Common myeloid progenitor, CD34-positive (primary cell): ENCODE measurements at regions not wholly inside any gene's neighbourhood (a gene's known extent, or its start where the extent isn't known, plus 50 kb on each side); places are given as distances from the start of the nearest gene placed in this dataset.

Experiments used
- CTCF ChIA-PET: fragments of 350-600 bp; sonication (Branson Sonifier 250); formaldehyde crosslinking; loops from one replicate; lab custom pipeline; 2021; ENCODE audit warnings: antibody characterized with exemption; lab: Charles Lee
- POLR2A ChIA-PET: fragments of 350-600 bp; sonication (Branson Sonifier 250); formaldehyde crosslinking; loops from one replicate; lab custom pipeline; 2021; ENCODE audit warnings: antibody characterized with exemption; lab: Charles Lee
- DNase-seq, 3 donors: peaks; one replicate each; pipeline versions ENCODE4 v3.0.0 to v3.0.0-alpha.2; 2013
- H3K27ac ChIP-seq, 2 experiments: 1 replicate in 1 of 2; 2 replicates in 1 of 2; pipeline ENCODE4 v1.7.0; 2013; ENCODE audit warnings: inconsistent platforms in 2 of 2, low read length in 2 of 2, mild to moderate bottlenecking in 2 of 2, low read depth in 1 of 2, moderate library complexity in 1 of 2; ENCODE audit not compliant: severe bottlenecking in 2 of 2, insufficient read depth in 1 of 2, poor library complexity in 1 of 2
- H3K27me3 ChIP-seq, 5 experiments: replicated peaks in 2 of 5; 1 replicate in 3 of 5; 2 replicates in 2 of 5; pipeline versions ENCODE4 v1.6.1 to v1.7.0; 2013; ENCODE audit warnings: low read length in 4 of 5, mild to moderate bottlenecking in 2 of 5, moderate library complexity in 2 of 5, inconsistent platforms in 1 of 5; ENCODE audit not compliant: insufficient read depth in 5 of 5, control insufficient read depth in 4 of 5
- H3K36me3 ChIP-seq, 4 experiments: 1 replicate in 2 of 4; 2 replicates in 2 of 4; pipeline versions ENCODE4 v1.6.1 to v1.7.0; 2013; ENCODE audit warnings: low read length in 3 of 4, control low read depth in 1 of 4, mild to moderate bottlenecking in 1 of 4; ENCODE audit not compliant: control insufficient read depth in 4 of 4, insufficient read depth in 4 of 4
- H3K4me1 ChIP-seq, 4 experiments: 1 replicate in 3 of 4; 2 replicates in 1 of 4; pipeline versions ENCODE4 v1.6.1 to v1.7.1; 2013; ENCODE audit warnings: low read length in 3 of 4, mild to moderate bottlenecking in 3 of 4, control low read depth in 1 of 4, inconsistent platforms in 1 of 4, moderate library complexity in 1 of 4; ENCODE audit not compliant: control insufficient read depth in 4 of 4, insufficient read depth in 4 of 4; ENCODE audit errors: control extremely low read depth in 1 of 4
- H3K4me3 ChIP-seq, 7 experiments: 1 replicate in 4 of 7; 2 replicates in 3 of 7; pipeline versions ENCODE4 v1.5.1 to v1.7.0; 2013; ENCODE audit warnings: mild to moderate bottlenecking in 7 of 7, low read length in 6 of 7, moderate library complexity in 6 of 7, inconsistent platforms in 2 of 7, low read depth in 2 of 7, control low read depth in 1 of 7; ENCODE audit not compliant: insufficient read depth in 4 of 7, control insufficient read depth in 1 of 7; ENCODE audit errors: extremely low read depth in 1 of 7
- H3K9me3 ChIP-seq, 5 experiments: 1 replicate in 4 of 5; 2 replicates in 1 of 5; pipeline versions ENCODE4 v1.6.1 to v1.7.1; 2013; ENCODE audit warnings: low read length in 4 of 5, mild to moderate bottlenecking in 2 of 5, inconsistent platforms in 1 of 5, low read depth in 1 of 5, moderate library complexity in 1 of 5; ENCODE audit not compliant: control insufficient read depth in 4 of 5, insufficient read depth in 2 of 5; ENCODE audit errors: control extremely low read depth in 1 of 5
- WGBS: methylation state at CpG from one replicate; pipeline ENCODE4 v1.1.5; 2013; ENCODE audit not compliant: insufficient coverage; 5-methylcytosine and 5-hydroxymethylcytosine counted together

DNA sequence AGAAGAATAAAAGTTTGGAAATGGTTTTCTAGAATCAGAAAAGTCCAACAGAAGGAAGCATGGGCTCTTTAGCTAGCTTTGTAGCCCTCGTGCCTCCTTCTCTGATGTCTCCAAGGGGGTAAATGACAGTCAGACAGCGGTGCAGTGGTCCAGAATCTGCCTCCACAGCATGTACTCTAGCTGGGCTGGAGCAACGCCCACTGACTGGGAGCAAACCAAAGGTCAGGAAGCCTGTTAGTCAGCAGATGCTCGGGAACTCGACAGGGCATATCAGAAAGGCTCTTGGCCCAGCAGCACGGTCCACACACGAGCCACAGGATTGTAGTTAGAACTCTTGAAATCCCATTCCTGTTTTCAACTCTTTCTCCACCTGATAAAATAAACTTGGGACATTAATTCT, 164.3 kb downstream of the GRIN2B start:
- H3K4me1 ChIP-seq: no peaks in the 10 kb centered on the region
- no peak overlapping the region for H3K4me3 ChIP-seq
- ChIA-PET POLR2A (no interaction called here), CTCF (no interaction called here)
- DNase-seq: no peak
- no peak overlapping the region for H3K27ac ChIP-seq
- 93% methylated on average over 7 of the region's 7 CpGs for WGBS
- H3K9me3 ChIP-seq: no peaks in the 10 kb centered on the region
- H3K36me3 ChIP-seq: no peaks in the 10 kb centered on the region
- peaks cover 0 to 7% (median under 1%) of the 10 kb centered on the region in 5 experiments for H3K27me3 ChIP-seq

DNA sequence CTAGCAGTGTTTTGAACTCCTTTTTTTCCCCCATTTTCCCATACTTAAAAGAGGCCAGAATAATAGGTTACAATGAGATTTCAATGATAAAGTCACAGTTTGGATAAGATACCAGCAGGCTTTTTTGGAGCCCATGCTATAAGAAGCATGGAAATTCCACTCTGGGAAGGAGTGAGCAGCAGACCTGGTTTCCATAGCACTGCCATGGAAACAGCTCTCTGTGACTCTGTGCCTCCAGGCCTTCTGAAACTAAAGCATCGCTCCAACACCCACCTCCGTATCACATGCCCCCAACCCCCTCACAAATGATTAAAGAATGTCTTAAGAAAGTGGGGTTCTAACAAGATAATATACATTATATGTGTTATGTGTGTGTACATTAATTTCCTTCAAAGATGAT, 165.0 kb downstream of the GRIN2B start:
- Histone ChIP-seq H3K4me1 (no peaks in the 10 kb centered on the region), H3K27me3 (peaks cover 0 to 6% (median 0%) of the 10 kb centered on the region in 5 experiments), H3K36me3 (no peaks in the 10 kb centered on the region), H3K9me3 (no peaks in the 10 kb centered on the region), H3K4me3 (no peak overlapping the region), H3K27ac (no peak overlapping the region)
- WGBS: no CpG with 5 or more reads among the region's 2 CpGs
- no peak for DNase-seq
- POLR2A ChIA-PET: no interaction called here
- CTCF ChIA-PET: no interaction called here

DNA sequence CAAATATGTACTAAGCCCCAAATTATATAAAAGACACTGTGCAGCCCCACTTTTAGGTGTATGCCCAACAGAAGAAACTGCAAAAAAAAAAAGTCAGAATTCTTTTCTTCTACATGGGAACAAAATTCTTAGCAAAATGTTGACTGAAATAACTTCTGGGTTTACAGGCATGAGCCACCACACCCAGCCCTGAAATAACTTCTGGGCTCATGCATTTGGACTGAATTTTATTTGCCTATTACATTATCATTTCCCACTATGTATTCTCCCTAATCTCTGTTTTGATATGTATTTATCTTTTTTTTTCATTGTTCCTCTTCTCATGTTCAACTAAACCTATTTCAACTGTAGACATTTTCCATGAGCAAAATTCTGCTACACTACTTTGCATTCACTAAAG, 169.2 kb downstream of the GRIN2B start:
- Histone ChIP-seq H3K9me3 (no peaks in the 10 kb centered on the region), H3K4me1 (no peaks in the 10 kb centered on the region), H3K27ac (no peak overlapping the region), H3K4me3 (no peak overlapping the region), H3K36me3 (no peaks in the 10 kb centered on the region), H3K27me3 (peaks cover 0 to 2% (median 0%) of the 10 kb centered on the region in 5 experiments)
- DNase-seq: no peak
- ChIA-PET POLR2A (no interaction called here), CTCF (no interaction called here)

DNA sequence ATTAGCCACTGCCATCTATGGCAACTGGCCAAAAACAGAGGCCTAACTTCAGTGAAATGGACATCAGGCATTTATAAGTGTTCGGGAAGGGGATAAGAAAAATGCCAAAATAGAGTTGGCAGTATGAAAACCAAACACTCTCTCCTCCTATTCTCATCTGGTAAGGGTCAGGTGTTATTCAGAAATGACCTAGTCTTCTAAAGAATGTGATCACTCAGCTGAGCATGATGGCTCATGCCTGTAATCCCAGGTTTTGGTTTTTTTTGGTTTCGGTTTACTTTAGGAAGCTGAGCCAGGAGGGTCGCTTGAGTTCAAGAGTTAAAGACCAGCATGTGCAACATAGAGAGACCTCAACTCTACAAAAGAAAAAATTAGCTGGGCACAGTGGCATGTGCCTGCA, 170.3 kb downstream of the GRIN2B start:
- Histone ChIP-seq H3K27me3 (peaks cover 0 to 2% (median 0%) of the 10 kb centered on the region in 5 experiments), H3K4me3 (no peak overlapping the region), H3K9me3 (no peaks in the 10 kb centered on the region), H3K4me1 (no peaks in the 10 kb centered on the region), H3K36me3 (no peaks in the 10 kb centered on the region), H3K27ac (no peak overlapping the region)
- 95% methylated on average over 3 of the region's 3 CpGs for WGBS
- DNase-seq: no peak
- POLR2A ChIA-PET: no interaction called here
- CTCF ChIA-PET: no interaction called here

DNA sequence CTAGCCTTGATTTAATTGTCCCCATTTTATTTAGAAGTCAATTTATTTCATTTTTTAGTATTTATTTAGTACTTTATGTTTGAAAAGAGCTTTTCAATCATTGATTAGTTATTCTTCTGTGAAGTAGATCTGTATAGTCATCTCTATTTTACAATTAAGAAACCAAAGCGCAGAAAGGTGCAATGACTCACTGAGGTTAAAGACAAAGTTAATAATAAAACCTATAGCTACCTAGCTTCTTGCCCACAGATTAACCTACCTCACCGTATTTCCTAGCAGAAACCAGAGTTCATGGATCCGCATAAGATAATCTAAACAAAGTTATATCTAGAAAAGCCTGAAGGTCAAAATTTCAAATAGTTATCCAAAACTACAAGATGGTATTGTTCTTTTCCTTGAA, 176.4 kb downstream of the GRIN2B start:
- POLR2A ChIA-PET: no interaction called here
- peaks cover 0 to 2% (median 0%) of the 10 kb centered on the region in 5 experiments for H3K27me3 ChIP-seq
- WGBS: 100% methylated on average over 1 of the region's 3 CpGs
- CTCF ChIA-PET: no interaction called here
- H3K4me3 ChIP-seq: no peak overlapping the region
- no peak for DNase-seq
- no peaks in the 10 kb centered on the region for H3K4me1 ChIP-seq
- no peak overlapping the region for H3K27ac ChIP-seq
- no peaks in the 10 kb centered on the region for H3K9me3 ChIP-seq
- no peaks in the 10 kb centered on the region for H3K36me3 ChIP-seq

DNA sequence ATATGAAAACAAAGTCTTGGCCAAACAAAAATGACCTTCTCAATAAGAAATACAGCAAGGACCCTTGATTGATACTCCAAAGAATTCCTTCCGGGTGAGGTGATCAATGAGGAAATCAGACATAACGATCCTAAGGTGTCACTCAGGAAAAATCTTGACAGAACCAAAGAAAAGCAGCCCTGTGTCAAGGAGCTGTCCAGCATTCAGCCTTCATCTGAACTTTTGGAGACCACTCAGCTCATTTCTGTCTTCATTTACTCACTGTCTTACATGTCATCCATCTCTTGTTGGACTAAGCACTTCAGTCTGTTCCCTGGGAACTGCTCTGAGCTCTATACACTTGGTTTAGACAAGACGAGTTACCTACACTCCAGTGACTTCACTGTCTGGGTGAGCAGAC, 179.9 kb downstream of the GRIN2B start:
- Histone ChIP-seq H3K27me3 (peaks cover 0 to 12% (median 0%) of the 10 kb centered on the region in 5 experiments), H3K4me1 (no peaks in the 10 kb centered on the region), H3K9me3 (no peaks in the 10 kb centered on the region), H3K27ac (no peak overlapping the region), H3K36me3 (no peaks in the 10 kb centered on the region), H3K4me3 (no peak overlapping the region)
- POLR2A ChIA-PET: no interaction called here
- CTCF ChIA-PET: interaction anchor here (1.2 kb wide), 1 partner anchor 43 kb away, joined by 3 read pairs; no protein-coding TSS in a partner anchor
- no peak for DNase-seq
- WGBS: 75% methylated on average over 3 of the region's 3 CpGs

DNA sequence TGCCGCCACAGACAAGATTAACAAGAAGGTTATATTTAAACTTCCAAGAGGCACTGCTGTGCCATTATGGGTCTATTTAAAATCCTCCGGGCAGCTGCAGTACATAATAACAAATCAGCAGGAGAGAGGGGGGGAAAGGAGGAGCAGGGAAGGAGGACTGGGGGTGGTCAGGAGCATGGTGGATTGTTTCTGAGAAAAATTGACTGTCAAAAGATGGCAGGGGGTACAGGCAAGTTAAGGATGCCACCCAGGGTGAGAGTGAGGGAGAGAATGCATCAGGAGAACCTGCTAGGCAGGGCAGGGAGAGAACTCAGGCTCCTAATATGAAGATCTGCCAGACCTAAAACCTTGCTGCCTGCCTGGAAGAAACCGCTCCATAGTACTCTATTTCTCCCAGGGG, 181.8 kb downstream of the GRIN2B start:
- CTCF ChIA-PET: no interaction called here
- H3K27ac ChIP-seq: no peak overlapping the region

More for the DNA sequence above, 181.8 kb downstream of the GRIN2B start:
- H3K9me3 ChIP-seq: no peaks in the 10 kb centered on the region
- WGBS: 40% methylated on average over 1 of the region's 3 CpGs
- DNase-seq: no peak
- POLR2A ChIA-PET: no interaction called here
- no peak overlapping the region for H3K4me3 ChIP-seq
- no peaks in the 10 kb centered on the region for H3K36me3 ChIP-seq
- H3K27me3 ChIP-seq: peaks cover 0 to 10% (median 0%) of the 10 kb centered on the region in 5 experiments
- no peaks in the 10 kb centered on the region for H3K4me1 ChIP-seq
